CD14-positive monocyte (primary cell): ENCODE measurements at regions not wholly inside any gene's neighbourhood (a gene's known extent, or its start where the extent isn't known, plus 50 kb on each side); places are given as distances from the start of the nearest gene placed in this dataset.

Source experiments
- DNase-seq, 3 donors: peaks; one replicate each; pipeline ENCODE4 v3.0.0-alpha.2; 2011 to 2022
- H2AFZ ChIP-seq: 2 replicates; pipeline ENCODE4 v1.6.0; 2012; ENCODE audit warnings: mild to moderate bottlenecking, low read depth, low read length, inconsistent platforms; ENCODE audit not compliant: insufficient read depth, poor library complexity, severe bottlenecking
- H3K27ac ChIP-seq, 2 donors: 1 replicate in 1 of 2; 2 replicates in 1 of 2; pipeline ENCODE4 v1.5.1; 2012 to 2013; ENCODE audit warnings: low read length in 2 of 2, control low read depth in 1 of 2, inconsistent platforms in 1 of 2, low read depth in 1 of 2, mild to moderate bottlenecking in 1 of 2
- H3K27me3 ChIP-seq, 2 donors: one replicate each; pipeline versions ENCODE4 v1.6.0 to v1.6.1; 2011 to 2013; ENCODE audit warnings: low read length in 2 of 2; ENCODE audit not compliant: control insufficient read depth in 2 of 2, insufficient read depth in 2 of 2
- H3K36me3 ChIP-seq, 2 donors: replicated peaks in 1 of 2; 1 replicate in 1 of 2; 2 replicates in 1 of 2; pipeline versions ENCODE4 v1.5.1 to v1.6.1; 2012 to 2013; ENCODE audit warnings: low read length in 2 of 2, control low read depth in 1 of 2, inconsistent platforms in 1 of 2, mild to moderate bottlenecking in 1 of 2; ENCODE audit not compliant: insufficient read depth in 2 of 2, control insufficient read depth in 1 of 2
- H3K4me1 ChIP-seq, 2 donors: 1 replicate in 1 of 2; 2 replicates in 1 of 2; pipeline versions ENCODE4 v1.5.1 to v1.6.1; 2012 to 2013; ENCODE audit warnings: low read length in 2 of 2, control low read depth in 1 of 2, inconsistent platforms in 1 of 2, mild to moderate bottlenecking in 1 of 2, moderate library complexity in 1 of 2; ENCODE audit not compliant: insufficient read depth in 2 of 2, control insufficient read depth in 1 of 2
- H3K4me2 ChIP-seq: replicated peaks from 2 replicates; pipeline ENCODE3; 2012; ENCODE audit warnings: low read length, moderate library complexity, mild to moderate bottlenecking; ENCODE audit not compliant: poor library complexity, severe bottlenecking; ENCODE audit errors: extremely low read depth
- H3K4me3 ChIP-seq, 3 experiments: fragments of 200-600 bp in 1 of 3; sonication (generic) in 1 of 3; replicated peaks in 1 of 3; 1 replicate in 2 of 3; 2 replicates in 1 of 3; pipeline ENCODE4 v1.5.1; 2011 to 2013; ENCODE audit warnings: low read length in 3 of 3, mild to moderate bottlenecking in 3 of 3, control low read depth in 2 of 3, low read depth in 2 of 3, inconsistent platforms in 1 of 3, moderate library complexity in 1 of 3
- H3K79me2 ChIP-seq: 2 replicates; pipeline ENCODE4 v1.6.0; 2012; ENCODE audit warnings: mild to moderate bottlenecking, control low read depth, inconsistent platforms, low read length, moderate library complexity; ENCODE audit not compliant: insufficient read depth
- H3K9ac ChIP-seq: 2 replicates; pipeline ENCODE4 v1.6.0; 2017; ENCODE audit warnings: low read length, mild to moderate bottlenecking; ENCODE audit not compliant: insufficient read depth, poor library complexity, severe bottlenecking
- H3K9me3 ChIP-seq, 2 donors: replicated peaks in 1 of 2; 1 replicate in 1 of 2; 2 replicates in 1 of 2; pipeline versions ENCODE4 v1.5.1 to v1.6.1; 2012 to 2013; ENCODE audit warnings: low read length in 2 of 2, control low read depth in 1 of 2; ENCODE audit not compliant: control insufficient read depth in 1 of 2, insufficient read depth in 1 of 2
- H4K20me1 ChIP-seq: 2 replicates; pipeline ENCODE4 v1.6.0; 2012; ENCODE audit warnings: mild to moderate bottlenecking, low read length, control low read depth, moderate library complexity; ENCODE audit not compliant: insufficient read depth
- H3K27ac Mint-ChIP-seq, 7 donors: one replicate each; pipeline ENCODE4 v1.8.0; 2020; ENCODE audit warnings: mild to moderate bottlenecking in 7 of 7, mixed read lengths in 7 of 7, moderate library complexity in 6 of 7, inconsistent platforms in 2 of 7
- H3K27me3 Mint-ChIP-seq, 3 donors: one replicate each; pipeline ENCODE4 v1.8.0; 2021 to 2022; ENCODE audit warnings: low read depth in 3 of 3, mild to moderate bottlenecking in 3 of 3, mixed read lengths in 3 of 3, moderate library complexity in 3 of 3, inconsistent platforms in 1 of 3
- H3K36me3 Mint-ChIP-seq, 2 donors: one replicate each; pipeline ENCODE4 v1.8.0; 2020; ENCODE audit warnings: mixed read lengths in 2 of 2, inconsistent platforms in 1 of 2, mild to moderate bottlenecking in 1 of 2
- H3K4me1 Mint-ChIP-seq: one replicate; pipeline ENCODE4 v1.8.0; 2020; ENCODE audit warnings: mild to moderate bottlenecking, mixed read lengths
- H3K4me3 Mint-ChIP-seq, 2 donors: one replicate each; pipeline ENCODE4 v1.8.0; 2020; ENCODE audit warnings: mild to moderate bottlenecking in 2 of 2, mixed read lengths in 2 of 2, moderate library complexity in 1 of 2
- H3K9me3 Mint-ChIP-seq, 7 donors: one replicate each; pipeline ENCODE4 v1.8.0; 2020 to 2022; ENCODE audit warnings: mixed read lengths in 7 of 7, mild to moderate bottlenecking in 6 of 7, moderate library complexity in 6 of 7, inconsistent platforms in 2 of 7
- CTCF ChIP-seq: fragments of 200-600 bp; IDR thresholded peaks from one replicate; pipeline ENCODE4 v1.8.0; 2022; ENCODE audit warnings: antibody characterized with exemption, mild to moderate bottlenecking
- WGBS: methylation state at CpG from one replicate; pipeline ENCODE4 v1.1.5; 2013; ENCODE audit warnings: missing lambda C conversion rate; ENCODE audit not compliant: insufficient coverage; 5-methylcytosine and 5-hydroxymethylcytosine counted together
- intact Hi-C, 2 donors: fragments of 100-400 bp; cut with micrococcal nuclease; formaldehyde crosslinking; loops; one replicate each; pipeline versions ENCODE4 v1.15.0 to v1.15.1; 2023

- 100% methylated on average over 1 of the region's 5 CpGs for WGBS
- H3K27me3 ChIP-seq: no peaks in the 10 kb centered on the region
- intact Hi-C loops: no loop called here
- H3K4me3 ChIP-seq: no peak overlapping the region
- no peak for DNase-seq
- H3K4me1 ChIP-seq: no peaks in the 10 kb centered on the region
- Mint-ChIP-seq H3K27me3 (peaks cover 0 to 1% (median 1%) of the 10 kb centered on the region in 3 donors), H3K36me3 (no peaks in the 10 kb centered on the region), H3K4me3 (no peak overlapping the region), H3K4me1 (no peaks in the 10 kb centered on the region), H3K9me3 (peaks cover 0 to 7% (median 0%) of the 10 kb centered on the region in 7 donors), H3K27ac (no peak overlapping the region)
- no peak overlapping the region for H3K27ac ChIP-seq
- TF ChIP-seq CTCF: no peak
- no peak overlapping the region for H2AFZ ChIP-seq
- no peaks in the 10 kb centered on the region for H3K36me3 ChIP-seq
- H3K4me2 ChIP-seq: no peak overlapping the region
- H3K79me2 ChIP-seq: no peaks in the 10 kb centered on the region
- no peaks in the 10 kb centered on the region for H4K20me1 ChIP-seq
- no peaks in the 10 kb centered on the region for H3K9me3 ChIP-seq
- H3K9ac ChIP-seq: no peak overlapping the region
Observed at GRCh38 chr22:48303369-48303725, 1524.3 kb downstream of the BRD1 start.

DNA sequence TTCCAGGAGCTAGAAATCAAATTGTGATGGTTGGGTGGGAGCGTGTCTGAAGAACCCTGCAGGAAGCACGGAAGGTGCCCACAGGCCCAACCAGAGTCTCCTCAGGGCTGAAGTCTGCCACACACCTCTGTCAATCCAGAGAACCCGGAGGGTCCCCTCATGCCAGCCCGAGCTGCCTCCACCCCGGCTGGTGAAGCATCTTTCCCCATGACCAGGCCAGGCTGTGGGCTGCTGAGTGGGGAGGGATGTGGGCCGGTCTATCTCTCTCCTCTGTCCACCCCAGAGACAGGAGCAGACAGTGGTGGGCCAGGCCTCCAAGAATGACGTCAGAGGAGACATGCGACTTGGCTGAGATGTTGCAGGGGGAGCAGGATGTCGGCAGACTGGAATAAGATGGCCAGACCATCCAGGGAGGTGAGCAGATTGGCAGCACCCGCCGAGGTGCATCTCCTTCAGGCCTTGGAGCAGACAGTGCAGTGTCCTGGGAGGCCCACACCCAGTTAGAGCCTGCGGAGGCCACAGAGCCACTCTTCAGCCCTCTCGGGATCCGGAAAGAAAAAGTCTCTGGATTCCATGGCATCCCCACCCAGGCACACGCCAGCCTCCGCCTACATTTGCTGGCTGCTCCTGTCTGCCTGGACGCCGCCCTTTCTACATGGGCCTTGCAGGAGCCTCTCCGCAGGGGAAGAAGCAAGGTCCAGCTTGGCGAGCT, 1524.9 kb downstream of the BRD1 start:
- H3K9me3 Mint-ChIP-seq: peaks cover 0 to 11% (median 0%) of the 10 kb centered on the region in 7 donors
- no peak overlapping the region for H3K4me3 Mint-ChIP-seq
- Histone ChIP-seq H3K4me2 (no peak overlapping the region), H3K9ac (no peak overlapping the region), H3K27me3 (no peaks in the 10 kb centered on the region), H3K27ac (no peak overlapping the region), H3K9me3 (no peaks in the 10 kb centered on the region), H3K79me2 (no peaks in the 10 kb centered on the region), H2AFZ (no peak overlapping the region), H3K4me1 (no peaks in the 10 kb centered on the region), H3K36me3 (no peaks in the 10 kb centered on the region), H4K20me1 (no peaks in the 10 kb centered on the region), H3K4me3 (no peak overlapping the region)
- H3K27me3 Mint-ChIP-seq: peaks cover 0 to 1% (median 1%) of the 10 kb centered on the region in 3 donors
- TF ChIP-seq CTCF: no peak
- WGBS: 93% methylated on average over 15 of the region's 20 CpGs
- no peaks in the 10 kb centered on the region for H3K36me3 Mint-ChIP-seq
- DNase-seq: no peak
- no peak overlapping the region for H3K27ac Mint-ChIP-seq
- H3K4me1 Mint-ChIP-seq: no peaks in the 10 kb centered on the region
- intact Hi-C loops: no loop called here
